HepG2 (cell line): ENCODE measurements at regions not wholly inside any gene's neighbourhood (a gene's known extent, or its start where the extent isn't known, plus 50 kb on each side); places are given as distances from the start of the nearest gene placed in this dataset.

Experiments used
- ATAC-seq: fragments of 200-7000 bp; cut with Tn5 transposase; 3 replicates; pipeline ENCODE4 v1.9.1; 2020; ENCODE audit warnings: mild to moderate bottlenecking, moderate library complexity
- BruUV-seq: library from RNA; stranded (reverse); fragments of 400-500 nt; replicated peaks from 2 replicates; lab custom pipeline; 2021; lab: Mats Ljungman, UMichigan
- CTCF ChIA-PET: fragments of 300-600 bp; formaldehyde crosslinking; extraction: SDS; loops from one replicate; lab custom pipeline; 2021; ENCODE audit warnings: low total read pairs, inconsistent platforms, low intra/inter-chr PET ratio; lab: Yijun Ruan, JAX
- POLR2A ChIA-PET: fragments of 350-600 bp; sonication (Branson Sonifier 250); formaldehyde crosslinking; loops from one replicate; lab custom pipeline; 2020; ENCODE audit warnings: antibody characterized with exemption, inconsistent platforms; lab: Yijun Ruan, JAX
- DNase-seq: peaks from one replicate; pipeline ENCODE4 v3.0.0-alpha.2; 2015; ENCODE audit warnings: low spot score
- FAIRE-seq: peaks from 3 replicates; lab custom pipeline; 2011; peaks lifted over from hg19 to GRCh38; lab: Jason Lieb, UNC
- H2AFZ ChIP-seq: one replicate; pipeline ENCODE4 v1.6.1; 2011; ENCODE audit warnings: low read length, inconsistent platforms
- H3K27ac ChIP-seq: fragments of 300-600 bp; 3 replicates; pipeline ENCODE4 v1.8.0; 2011; ENCODE audit warnings: mixed run types, mild to moderate bottlenecking, mixed read lengths, low read length, inconsistent platforms; ENCODE audit not compliant: insufficient read depth; ENCODE audit errors: extremely low read length
- H3K27me3 ChIP-seq, 2 experiments: fragments of 200-600 bp in 1 of 2; 2 replicates in 1 of 2; 3 replicates in 1 of 2; pipeline versions ENCODE4 v1.6.0 to v1.8.0; 2011; ENCODE audit warnings: low read length in 2 of 2, mild to moderate bottlenecking in 2 of 2, moderate library complexity in 2 of 2, inconsistent platforms in 1 of 2; ENCODE audit not compliant: insufficient read depth in 2 of 2, control insufficient read depth in 1 of 2
- H3K36me3 ChIP-seq, 2 experiments: fragments of 200-600 bp in 1 of 2; replicated peaks in 1 of 2; 2 replicates in 1 of 2; 3 replicates in 1 of 2; pipeline versions ENCODE4 v1.5.1 to v1.8.0; 2011; ENCODE audit warnings: low read length in 2 of 2, inconsistent platforms in 1 of 2; ENCODE audit not compliant: insufficient read depth in 2 of 2, control insufficient read depth in 1 of 2
- H3K4me1 ChIP-seq: 2 replicates; pipeline ENCODE4 v1.5.1; 2012; ENCODE audit warnings: low read length, inconsistent platforms; ENCODE audit not compliant: insufficient read depth
- H3K4me2 ChIP-seq: 2 replicates; pipeline ENCODE4 v1.6.0; 2011; ENCODE audit warnings: low read depth, low read length, inconsistent platforms
- H3K4me3 ChIP-seq, 3 experiments: fragments of 200-600 bp in 1 of 3; sonication (generic), shearing (Covaris generic) in 1 of 3; replicated peaks in 1 of 3; 2 replicates each; pipeline ENCODE4 v1.5.1; 2011 to 2016; ENCODE audit warnings: low read length in 3 of 3, inconsistent platforms in 2 of 3, low read depth in 2 of 3, mild to moderate bottlenecking in 2 of 3, control low read depth in 1 of 3, mixed read lengths in 1 of 3; ENCODE audit not compliant: insufficient read depth in 1 of 3
- H3K79me2 ChIP-seq: one replicate; pipeline ENCODE4 v1.6.1; 2011; ENCODE audit warnings: low read length, inconsistent platforms; ENCODE audit not compliant: insufficient read depth
- H3K9ac ChIP-seq: 2 replicates; pipeline ENCODE4 v1.6.0; 2011; ENCODE audit warnings: mild to moderate bottlenecking, low read depth, low read length, inconsistent platforms; ENCODE audit not compliant: insufficient read depth
- H3K9me3 ChIP-seq: 2 replicates; pipeline ENCODE4 v1.5.1; 2012; ENCODE audit warnings: mild to moderate bottlenecking, low read length
- H4K20me1 ChIP-seq: 2 replicates; pipeline ENCODE4 v1.6.0; 2011; ENCODE audit warnings: inconsistent platforms, mild to moderate bottlenecking, low read length, moderate library complexity; ENCODE audit not compliant: insufficient read depth
- ERF ChIP-seq: IDR thresholded peaks from 2 replicates; pipeline ENCODE4 v1.6.1; 2018; ENCODE audit warnings: missing biosample characterization, missing genetic modification reagents
- EZH2 ChIP-seq: conservative IDR thresholded peaks from 2 replicates; pipeline ENCODE4 v1.6.1; 2012; ENCODE audit warnings: mild to moderate bottlenecking, low read depth, low read length, moderate library complexity
- NR2F2 ChIP-seq: IDR thresholded peaks from 2 replicates; pipeline ENCODE4 v1.6.1; 2012; ENCODE audit warnings: low read depth, inconsistent platforms, borderline replicate concordance
- PRPF4 ChIP-seq: fragments of 200-400 bp; formaldehyde crosslinking; IDR thresholded peaks from 2 replicates; pipeline ENCODE4 v1.6.1; 2016; ENCODE audit warnings: low read length, low read depth; ENCODE audit not compliant: poor library complexity, severe bottlenecking
- ZFP82 ChIP-seq: sonication (generic); formaldehyde crosslinking; IDR thresholded peaks from 2 replicates; pipeline ENCODE4 v1.5.1; 2020; ENCODE audit warnings: mild to moderate bottlenecking, missing genetic modification reagents, borderline replicate concordance
- WGBS: methylation state at CpG from one replicate; pipeline ENCODE4 v1.1.6; 2017; ENCODE audit warnings: low lambda C conversion rate; 5-methylcytosine and 5-hydroxymethylcytosine counted together
- in situ Hi-C: cut with HindIII; loops from 2 replicates; pipeline ENCODE4 v1.10.0; 2017; ENCODE audit warnings: low pct_unique_long_range_greater_than_20kb; ENCODE audit not compliant: extremely low pct_ligation_motif_present
- intact Hi-C: fragments of 100-400 bp; cut with micrococcal nuclease; formaldehyde crosslinking; loops from one replicate; pipeline ENCODE4 v1.10.0; 2022; ENCODE audit not compliant: unreplicated experiment
- TF ChIP-seq, protein P1 (sequence below): sonication (generic); formaldehyde crosslinking; IDR thresholded peaks from 2 replicates; pipeline ENCODE4 v1.4.0; 2020; ENCODE audit warnings: low read depth, missing genetic modification reagents
- TF ChIP-seq, protein P2 (sequence below): sonication (generic); formaldehyde crosslinking; IDR thresholded peaks from 2 replicates; pipeline ENCODE4 v1.5.0; 2020; ENCODE audit warnings: mild to moderate bottlenecking, missing genetic modification reagents, borderline replicate concordance
- TF ChIP-seq, protein P3 (sequence below): sonication (generic); formaldehyde crosslinking; IDR thresholded peaks from 2 replicates; pipeline ENCODE4 v1.4.0; 2020; ENCODE audit warnings: mild to moderate bottlenecking, missing genetic modification reagents

DNA sequence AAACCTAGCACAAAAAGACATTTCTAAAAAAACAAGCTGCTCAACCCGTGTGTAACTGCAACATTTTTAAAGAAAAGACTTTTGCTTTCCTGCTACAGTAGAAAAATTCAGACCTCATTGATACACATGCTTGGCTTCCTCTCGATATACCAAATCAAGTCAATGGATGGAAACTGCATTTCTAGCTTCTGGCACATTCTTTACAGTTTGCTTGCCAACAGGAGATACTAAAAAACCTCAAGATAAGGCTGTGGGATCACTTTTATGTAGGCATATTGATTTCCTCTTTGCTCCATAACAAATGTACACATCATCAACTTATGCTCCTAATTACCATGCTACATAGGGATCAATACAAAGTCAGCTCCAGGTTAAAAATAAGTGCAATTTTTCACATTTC, 178.4 kb downstream of the SIPA1L2 start (continued):
- TF ChIP-seq, protein P1, sequence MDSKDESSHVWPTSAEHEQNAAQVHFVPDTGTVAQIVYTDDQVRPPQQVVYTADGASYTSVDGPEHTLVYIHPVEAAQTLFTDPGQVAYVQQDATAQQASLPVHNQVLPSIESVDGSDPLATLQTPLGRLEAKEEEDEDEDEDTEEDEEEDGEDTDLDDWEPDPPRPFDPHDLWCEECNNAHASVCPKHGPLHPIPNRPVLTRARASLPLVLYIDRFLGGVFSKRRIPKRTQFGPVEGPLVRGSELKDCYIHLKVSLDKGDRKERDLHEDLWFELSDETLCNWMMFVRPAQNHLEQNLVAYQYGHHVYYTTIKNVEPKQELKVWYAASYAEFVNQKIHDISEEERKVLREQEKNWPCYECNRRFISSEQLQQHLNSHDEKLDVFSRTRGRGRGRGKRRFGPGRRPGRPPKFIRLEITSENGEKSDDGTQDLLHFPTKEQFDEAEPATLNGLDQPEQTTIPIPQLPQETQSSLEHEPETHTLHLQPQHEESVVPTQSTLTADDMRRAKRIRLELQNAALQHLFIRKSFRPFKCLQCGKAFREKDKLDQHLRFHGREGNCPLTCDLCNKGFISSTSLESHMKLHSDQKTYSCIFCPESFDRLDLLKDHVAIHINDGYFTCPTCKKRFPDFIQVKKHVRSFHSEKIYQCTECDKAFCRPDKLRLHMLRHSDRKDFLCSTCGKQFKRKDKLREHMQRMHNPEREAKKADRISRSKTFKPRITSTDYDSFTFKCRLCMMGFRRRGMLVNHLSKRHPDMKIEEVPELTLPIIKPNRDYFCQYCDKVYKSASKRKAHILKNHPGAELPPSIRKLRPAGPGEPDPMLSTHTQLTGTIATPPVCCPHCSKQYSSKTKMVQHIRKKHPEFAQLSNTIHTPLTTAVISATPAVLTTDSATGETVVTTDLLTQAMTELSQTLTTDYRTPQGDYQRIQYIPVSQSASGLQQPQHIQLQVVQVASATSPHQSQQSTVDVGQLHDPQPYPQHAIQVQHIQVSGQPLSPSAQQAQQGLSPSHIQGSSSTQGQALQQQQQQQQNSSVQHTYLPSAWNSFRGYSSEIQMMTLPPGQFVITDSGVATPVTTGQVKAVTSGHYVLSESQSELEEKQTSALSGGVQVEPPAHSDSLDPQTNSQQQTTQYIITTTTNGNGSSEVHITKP (CRISPR knock-in tag), result no peak
- TF ChIP-seq PRPF4, result no peak
- TF ChIP-seq, protein P2, sequence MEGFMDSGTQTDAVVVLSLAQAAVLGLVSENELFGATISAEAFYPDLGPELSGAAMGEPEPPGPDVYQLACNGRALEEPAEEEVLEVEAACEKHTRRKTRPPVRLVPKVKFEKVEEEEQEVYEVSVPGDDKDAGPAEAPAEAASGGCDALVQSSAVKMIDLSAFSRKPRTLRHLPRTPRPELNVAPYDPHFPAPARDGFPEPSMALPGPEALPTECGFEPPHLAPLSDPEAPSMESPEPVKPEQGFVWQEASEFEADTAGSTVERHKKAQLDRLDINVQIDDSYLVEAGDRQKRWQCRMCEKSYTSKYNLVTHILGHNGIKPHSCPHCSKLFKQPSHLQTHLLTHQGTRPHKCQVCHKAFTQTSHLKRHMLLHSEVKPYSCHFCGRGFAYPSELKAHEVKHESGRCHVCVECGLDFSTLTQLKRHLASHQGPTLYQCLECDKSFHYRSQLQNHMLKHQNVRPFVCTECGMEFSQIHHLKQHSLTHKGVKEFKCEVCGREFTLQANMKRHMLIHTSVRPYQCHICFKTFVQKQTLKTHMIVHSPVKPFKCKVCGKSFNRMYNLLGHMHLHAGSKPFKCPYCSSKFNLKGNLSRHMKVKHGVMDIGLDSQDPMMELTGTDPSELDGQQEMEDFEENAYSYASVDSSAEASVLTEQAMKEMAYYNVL, result no peak
- no peak for TF ChIP-seq EZH2

DNA sequence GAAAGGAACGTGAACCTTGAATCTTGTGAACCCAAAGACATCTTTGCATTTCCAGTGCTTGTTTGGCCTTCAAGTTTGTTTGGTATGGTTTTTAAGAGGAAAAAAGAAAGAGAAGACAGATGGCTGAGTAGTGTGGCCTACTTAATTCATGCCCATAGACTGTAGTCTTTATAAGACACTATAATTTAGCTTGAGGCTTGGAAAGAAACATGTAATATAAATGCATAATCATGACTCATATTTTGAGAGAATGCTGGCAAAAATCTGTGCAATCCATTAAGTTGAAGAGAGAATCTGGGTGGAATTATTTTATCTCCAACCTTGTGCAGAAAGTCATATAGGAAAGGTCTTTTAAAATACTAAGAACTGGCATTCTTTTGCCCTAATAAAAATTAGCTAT, 179.3 kb downstream of the SIPA1L2 start:
- intact Hi-C loops (no loop called here), in situ Hi-C loops (no loop called here)
- no peak overlapping the region for H2AFZ ChIP-seq
- CTCF ChIA-PET, result no interaction called here
- 5% methylated on average over 1 of the region's 1 CpG for WGBS
- no peak overlapping the region for H3K9ac ChIP-seq
- BruUV-seq, result no TSS peak
- H4K20me1 ChIP-seq, result no peaks in the 10 kb centered on the region
- ATAC-seq, result no peak
- no peak overlapping the region for H3K4me2 ChIP-seq
- TF ChIP-seq NR2F2 (no peak), ERF (CRISPR knock-in tag) (no peak), ZFP82 (CRISPR knock-in tag) (no peak)
- TF ChIP-seq, protein P3, sequence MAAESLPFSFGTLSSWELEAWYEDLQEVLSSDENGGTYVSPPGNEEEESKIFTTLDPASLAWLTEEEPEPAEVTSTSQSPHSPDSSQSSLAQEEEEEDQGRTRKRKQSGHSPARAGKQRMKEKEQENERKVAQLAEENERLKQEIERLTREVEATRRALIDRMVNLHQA (CRISPR knock-in tag), result no peak
- TF ChIP-seq, protein P2, result no peak
- H3K79me2 ChIP-seq, result no peaks in the 10 kb centered on the region
- H3K4me1 ChIP-seq, result no peaks in the 10 kb centered on the region
- peaks cover 0 to 3% of the 10 kb centered on the region in 2 experiments; a peak in 2 of 5 replicates for H3K27me3 ChIP-seq
- no peak overlapping the region for H3K27ac ChIP-seq
- no peak overlapping the region for H3K4me3 ChIP-seq
- POLR2A ChIA-PET, result no interaction called here
- H3K36me3 ChIP-seq, result no peaks in the 10 kb centered on the region
- no peak for FAIRE-seq
- no peaks in the 10 kb centered on the region for H3K9me3 ChIP-seq
- DNase-seq, result no peak
